ENCODE measurements at regions not wholly inside any gene's neighbourhood (a gene's known extent, or its start where the extent isn't known, plus 50 kb on each side); places are given as distances from the start of the nearest gene placed in this dataset.

- no peak for TF ChIP-seq ZNF565 (CRISPR knock-in tag; conservative IDR thresholded peaks at IDR 0.05; ENCODE audit: low read depth)
- no peak for TF ChIP-seq RARB (CRISPR knock-in tag; IDR thresholded peaks at IDR 0.05)
- no peak for TF ChIP-seq PPARA (CRISPR knock-in tag; IDR thresholded peaks at IDR 0.05; ENCODE audit: borderline replicate concordance)
- no peak for TF ChIP-seq ARNTL (CRISPR knock-in tag; IDR thresholded peaks at IDR 0.05; ENCODE audit: borderline replicate concordance, low read depth)
These were observed 664.4 kb downstream of the LMO4 start for GRCh38 chr1:87993051-87993450.
